Neural progenitor cell (in vitro differentiated cells): ENCODE measurements at regions not wholly inside any gene's neighbourhood (a gene's known extent, or its start where the extent isn't known, plus 50 kb on each side); places are given as distances from the start of the nearest gene placed in this dataset.

ENCODE experiments used
- DNase-seq: peaks from one replicate; pipeline ENCODE4 v3.0.0-alpha.2; 2016; ENCODE audit warnings: low spot score
- H2AFZ ChIP-seq: fragments of 200-600 bp; sonication (generic); replicated peaks from 2 replicates; pipeline ENCODE4 v1.6.1; 2016; ENCODE audit warnings: antibody characterized with exemption
- H3F3A ChIP-seq: fragments of 200-600 bp; sonication (generic); 2 replicates; pipeline ENCODE4 v1.6.1; 2016; ENCODE audit warnings: antibody characterized with exemption, low read depth
- H3K27ac ChIP-seq: fragments of 200-600 bp; sonication (generic); 2 replicates; pipeline ENCODE4 v1.5.1; 2016; ENCODE audit warnings: mild to moderate bottlenecking
- H3K27me3 ChIP-seq: fragments of 200-600 bp; sonication (generic); 2 replicates; pipeline ENCODE4 v1.6.1; 2016; ENCODE audit warnings: mild to moderate bottlenecking, moderate library complexity
- H3K36me3 ChIP-seq: fragments of 200-600 bp; sonication (generic); 2 replicates; pipeline ENCODE4 v1.5.1; 2016
- H3K4me1 ChIP-seq: fragments of 200-600 bp; sonication (generic); 2 replicates; pipeline ENCODE4 v1.6.1; 2016; ENCODE audit warnings: mixed run types
- H3K4me2 ChIP-seq: fragments of 200-600 bp; sonication (generic); 2 replicates; pipeline ENCODE4 v1.6.1; 2016
- H3K4me3 ChIP-seq: fragments of 200-600 bp; sonication (generic); 2 replicates; pipeline ENCODE4 v1.5.1; 2016
- H3K79me2 ChIP-seq: fragments of 200-600 bp; sonication (generic); 2 replicates; pipeline ENCODE4 v1.6.1; 2016; ENCODE audit warnings: low read depth
- H3K9ac ChIP-seq: fragments of 200-600 bp; sonication (generic); 2 replicates; pipeline ENCODE4 v1.6.1; 2016
- H3K9me3 ChIP-seq: fragments of 200-600 bp; sonication (generic); 2 replicates; pipeline ENCODE4 v1.5.1; 2016; ENCODE audit warnings: low read depth
- H4K20me1 ChIP-seq: fragments of 200-600 bp; sonication (generic); 2 replicates; pipeline ENCODE4 v1.6.1; 2016; ENCODE audit warnings: low read depth
- H3K27ac Mint-ChIP-seq: 3 replicates; pipeline ENCODE4 v1.8.0; 2021; ENCODE audit warnings: mixed read lengths
- H3K27me3 Mint-ChIP-seq: 2 replicates; pipeline ENCODE4 v1.8.0; 2022; ENCODE audit warnings: low read depth, mild to moderate bottlenecking, inconsistent platforms, moderate library complexity, mixed read lengths; ENCODE audit not compliant: insufficient read depth
- H3K36me3 Mint-ChIP-seq: 3 replicates; pipeline ENCODE4 v1.8.0; 2021; ENCODE audit warnings: mixed read lengths
- H3K4me1 Mint-ChIP-seq: 3 replicates; pipeline ENCODE4 v1.8.0; 2021; ENCODE audit warnings: mixed read lengths
- H3K4me3 Mint-ChIP-seq: 3 replicates; pipeline ENCODE4 v1.8.0; 2021; ENCODE audit warnings: mild to moderate bottlenecking, moderate library complexity, mixed read lengths
- H3K9me3 Mint-ChIP-seq: 3 replicates; pipeline ENCODE4 v1.8.0; 2020; ENCODE audit warnings: mixed read lengths
- EZH2 ChIP-seq: fragments of 200-600 bp; sonication (generic); IDR thresholded peaks from 2 replicates; pipeline ENCODE4 v1.6.1; 2017; ENCODE audit warnings: antibody characterized with exemption, mild to moderate bottlenecking, moderate library complexity
- EZH2phosphoT487 ChIP-seq: fragments of 200-600 bp; sonication (generic); IDR thresholded peaks from 2 replicates; pipeline ENCODE4 v1.6.1; 2017; ENCODE audit warnings: antibody characterized with exemption
- TF ChIP-seq, protein P1 (sequence below): fragments of 200-600 bp; sonication (generic); IDR thresholded peaks from 2 replicates; pipeline ENCODE4 v1.5.1; 2017; ENCODE audit warnings: antibody characterized with exemption, mild to moderate bottlenecking

DNA sequence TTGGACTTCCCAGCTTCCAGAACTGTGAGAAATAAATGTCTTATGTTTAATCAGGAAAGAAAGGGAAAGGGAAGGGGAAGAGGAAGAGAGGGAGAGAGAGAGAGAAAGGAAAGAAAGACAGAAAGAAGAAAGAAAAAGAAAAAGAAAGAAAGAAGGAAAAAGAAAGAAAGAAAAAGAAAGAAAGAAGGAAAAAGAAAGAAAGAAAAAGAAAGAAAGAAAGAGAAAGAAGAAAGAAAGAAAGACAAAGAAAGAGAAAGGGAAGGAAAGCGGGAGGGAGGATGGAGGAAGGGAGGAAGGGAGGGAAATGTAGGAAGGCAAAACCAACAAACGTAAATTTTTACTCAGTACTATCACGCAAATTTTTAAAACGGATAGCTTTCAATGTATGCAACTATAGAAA is 2281.8 kb downstream of the LRRC4C start:
- Mint-ChIP-seq H3K27ac (no peak overlapping the region), H3K4me3 (no peak overlapping the region), H3K36me3 (no peaks in the 10 kb centered on the region), H3K9me3 (no peaks in the 10 kb centered on the region), H3K27me3 (no peaks in the 10 kb centered on the region), H3K4me1 (no peaks in the 10 kb centered on the region)
- Histone ChIP-seq H3K4me2 (no peak overlapping the region), H2AFZ (no peak overlapping the region), H3K4me1 (no peaks in the 10 kb centered on the region), H4K20me1 (no peaks in the 10 kb centered on the region), H3K9ac (no peak overlapping the region), H3K27ac (no peak overlapping the region), H3F3A (no peaks in the 10 kb centered on the region), H3K36me3 (no peaks in the 10 kb centered on the region), H3K9me3 (no peaks in the 10 kb centered on the region), H3K79me2 (no peaks in the 10 kb centered on the region), H3K4me3 (no peak overlapping the region), H3K27me3 (no peaks in the 10 kb centered on the region)
- DNase-seq = no peak
- TF ChIP-seq, protein P1, sequence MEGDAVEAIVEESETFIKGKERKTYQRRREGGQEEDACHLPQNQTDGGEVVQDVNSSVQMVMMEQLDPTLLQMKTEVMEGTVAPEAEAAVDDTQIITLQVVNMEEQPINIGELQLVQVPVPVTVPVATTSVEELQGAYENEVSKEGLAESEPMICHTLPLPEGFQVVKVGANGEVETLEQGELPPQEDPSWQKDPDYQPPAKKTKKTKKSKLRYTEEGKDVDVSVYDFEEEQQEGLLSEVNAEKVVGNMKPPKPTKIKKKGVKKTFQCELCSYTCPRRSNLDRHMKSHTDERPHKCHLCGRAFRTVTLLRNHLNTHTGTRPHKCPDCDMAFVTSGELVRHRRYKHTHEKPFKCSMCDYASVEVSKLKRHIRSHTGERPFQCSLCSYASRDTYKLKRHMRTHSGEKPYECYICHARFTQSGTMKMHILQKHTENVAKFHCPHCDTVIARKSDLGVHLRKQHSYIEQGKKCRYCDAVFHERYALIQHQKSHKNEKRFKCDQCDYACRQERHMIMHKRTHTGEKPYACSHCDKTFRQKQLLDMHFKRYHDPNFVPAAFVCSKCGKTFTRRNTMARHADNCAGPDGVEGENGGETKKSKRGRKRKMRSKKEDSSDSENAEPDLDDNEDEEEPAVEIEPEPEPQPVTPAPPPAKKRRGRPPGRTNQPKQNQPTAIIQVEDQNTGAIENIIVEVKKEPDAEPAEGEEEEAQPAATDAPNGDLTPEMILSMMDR = no peak
- TF ChIP-seq EZH2 = no peak
- no peak for TF ChIP-seq EZH2phosphoT487

DNA sequence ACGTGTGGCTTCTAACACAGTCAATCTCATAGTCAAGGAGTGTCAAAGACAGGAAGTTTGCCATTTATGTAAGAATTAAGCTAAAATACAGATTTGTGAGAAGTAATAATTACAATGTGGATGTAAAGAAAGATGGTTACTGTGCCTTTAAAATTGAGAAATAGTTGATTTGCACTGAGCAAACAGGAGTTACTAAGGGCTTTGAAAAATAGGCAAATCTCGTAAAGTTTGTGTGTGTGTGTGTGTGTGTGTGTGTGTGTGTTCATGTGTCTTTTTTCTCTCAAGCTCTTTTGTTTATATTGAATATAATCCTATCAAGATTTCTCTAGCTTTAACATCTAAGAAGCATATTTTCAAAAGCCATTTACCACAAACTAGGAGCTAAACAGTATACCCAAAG is 2284.5 kb downstream of the LRRC4C start:
- Mint-ChIP-seq H3K4me1 (no peaks in the 10 kb centered on the region), H3K27ac (no peak overlapping the region), H3K36me3 (no peaks in the 10 kb centered on the region), H3K4me3 (no peak overlapping the region), H3K9me3 (no peaks in the 10 kb centered on the region), H3K27me3 (no peaks in the 10 kb centered on the region)
- Histone ChIP-seq H4K20me1 (no peaks in the 10 kb centered on the region), H2AFZ (no peak overlapping the region), H3K36me3 (no peaks in the 10 kb centered on the region), H3F3A (no peaks in the 10 kb centered on the region), H3K79me2 (no peaks in the 10 kb centered on the region), H3K9me3 (no peaks in the 10 kb centered on the region), H3K27me3 (no peaks in the 10 kb centered on the region), H3K4me3 (no peak overlapping the region), H3K4me1 (no peaks in the 10 kb centered on the region), H3K27ac (no peak overlapping the region), H3K9ac (no peak overlapping the region), H3K4me2 (no peak overlapping the region)
- TF ChIP-seq EZH2 (no peak), EZH2phosphoT487 (no peak)
- TF ChIP-seq, protein P1 = no peak
- DNase-seq = no peak

DNA sequence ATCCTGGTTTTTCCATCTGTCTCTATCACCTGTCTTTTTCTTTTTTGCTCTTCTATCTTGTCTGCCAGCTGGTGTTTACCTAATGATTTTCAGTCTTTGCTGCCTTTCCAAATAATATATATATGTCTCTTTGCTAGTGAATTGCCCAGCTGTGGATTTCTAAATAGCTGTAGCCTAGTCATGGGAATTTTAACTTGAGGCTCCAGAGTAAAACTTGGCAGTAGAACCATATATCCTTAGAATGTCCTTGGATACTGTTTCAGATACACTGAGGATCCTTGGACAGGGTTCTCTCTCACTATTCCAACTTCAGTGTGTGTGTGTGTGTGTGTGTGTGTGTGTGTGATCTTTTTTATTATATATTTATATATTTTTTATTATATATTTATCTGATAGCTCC is 2285.3 kb downstream of the LRRC4C start:
- Mint-ChIP-seq H3K36me3 (no peaks in the 10 kb centered on the region), H3K4me1 (no peaks in the 10 kb centered on the region), H3K27ac (no peak overlapping the region), H3K4me3 (no peak overlapping the region), H3K9me3 (no peaks in the 10 kb centered on the region), H3K27me3 (no peaks in the 10 kb centered on the region)
- H3K4me1 ChIP-seq = no peaks in the 10 kb centered on the region
- H3K4me3 ChIP-seq = no peak overlapping the region
- TF ChIP-seq, protein P1 = no peak
- TF ChIP-seq EZH2phosphoT487 = no peak
- no peak for TF ChIP-seq EZH2
- no peak overlapping the region for H3K4me2 ChIP-seq
- no peaks in the 10 kb centered on the region for H4K20me1 ChIP-seq
- H3K27ac ChIP-seq = no peak overlapping the region
- H3K36me3 ChIP-seq = no peaks in the 10 kb centered on the region
- H3K79me2 ChIP-seq = no peaks in the 10 kb centered on the region
- no peaks in the 10 kb centered on the region for H3F3A ChIP-seq
- no peak overlapping the region for H2AFZ ChIP-seq
- no peaks in the 10 kb centered on the region for H3K9me3 ChIP-seq
- no peaks in the 10 kb centered on the region for H3K27me3 ChIP-seq
- H3K9ac ChIP-seq = no peak overlapping the region
- DNase-seq = no peak

DNA sequence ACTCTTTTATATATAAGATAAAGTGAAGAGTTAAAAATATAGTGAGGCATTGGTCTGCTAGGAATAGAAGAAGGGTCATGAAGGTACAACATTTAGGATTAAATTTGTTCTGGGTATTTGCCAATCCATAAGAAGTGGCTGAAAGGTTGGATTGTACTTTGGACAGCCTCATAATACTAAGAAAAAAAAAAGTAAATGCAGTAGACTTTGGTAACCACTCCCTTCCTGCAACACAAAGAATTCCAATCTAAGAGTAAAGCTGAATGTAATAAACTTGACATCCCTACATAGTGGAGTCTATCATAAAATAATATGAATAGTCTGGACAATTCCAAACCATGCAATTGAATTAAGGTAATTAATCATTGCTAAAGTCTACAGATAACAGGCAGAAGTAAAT is 2294.4 kb downstream of the LRRC4C start:
- Mint-ChIP-seq H3K27me3 (peaks cover 2% of the 10 kb centered on the region), H3K36me3 (no peaks in the 10 kb centered on the region), H3K4me1 (no peaks in the 10 kb centered on the region), H3K9me3 (no peaks in the 10 kb centered on the region), H3K4me3 (no peak overlapping the region), H3K27ac (no peak overlapping the region)
- Histone ChIP-seq H2AFZ (no peak overlapping the region), H3K4me3 (no peak overlapping the region), H3K27ac (no peak overlapping the region), H3K9me3 (no peaks in the 10 kb centered on the region), H3K27me3 (no peaks in the 10 kb centered on the region), H4K20me1 (no peaks in the 10 kb centered on the region), H3K4me1 (no peaks in the 10 kb centered on the region), H3K36me3 (no peaks in the 10 kb centered on the region), H3K9ac (no peak overlapping the region), H3K4me2 (no peak overlapping the region), H3F3A (no peaks in the 10 kb centered on the region), H3K79me2 (no peaks in the 10 kb centered on the region)
- no peak for TF ChIP-seq EZH2phosphoT487
- TF ChIP-seq, protein P1 = no peak
- no peak for TF ChIP-seq EZH2
- DNase-seq = no peak
